ENCODE measurements at regions not wholly inside any gene's neighbourhood (a gene's known extent, or its start where the extent isn't known, plus 50 kb on each side); places are given as distances from the start of the nearest gene placed in this dataset.

DNA sequence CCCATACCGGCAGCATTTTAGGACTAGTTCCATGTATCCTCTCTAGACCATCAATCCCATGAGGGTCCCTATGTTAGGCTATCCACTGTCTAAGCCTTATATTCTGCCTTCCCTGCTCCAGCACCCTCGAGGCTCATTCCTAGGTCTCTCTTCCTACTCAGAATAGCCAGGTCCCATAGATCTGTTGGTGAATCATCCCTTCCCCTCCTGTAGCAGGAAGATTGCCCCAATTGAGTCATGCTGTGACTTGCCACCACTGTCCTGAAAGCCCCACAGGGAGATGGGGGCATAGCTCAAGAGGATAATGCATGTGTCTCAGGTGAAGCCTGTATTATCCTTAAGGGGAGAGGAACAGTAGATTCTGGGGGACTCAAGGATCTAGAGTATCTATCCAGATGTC lies 143.1 kb upstream of the MOCS1 start:
- DNase-seq (ENCODE audit: low read depth, low spot score) = no peak
- no peak for TF ChIP-seq CTCF (IDR thresholded peaks at IDR 0.05; ENCODE audit: insufficient read depth, low read length, missing control alignments)
- no peak overlapping the region for H3K4me3 ChIP-seq (ENCODE audit: low read depth, low read length)
- POLR2A ChIA-PET = no interaction called here
- CTCF ChIA-PET = no interaction called here

GRCh38 chr6:40075056-40075590 lies 140.9 kb upstream of the MOCS1 start:
- POLR2A ChIA-PET = no interaction called here
- CTCF ChIA-PET = no interaction called here
- no peak for TF ChIP-seq CTCF (IDR thresholded peaks at IDR 0.05; ENCODE audit: insufficient read depth, low read length, missing control alignments)
- DNase-seq (ENCODE audit: low read depth, low spot score) = no peak
- H3K4me3 ChIP-seq (ENCODE audit: low read depth, low read length) = no peak overlapping the region

GRCh38 chr6:40074306-40075055 lies 140.2 kb upstream of the MOCS1 start:
- H3K4me3 ChIP-seq (ENCODE audit: low read depth, low read length) = no peak overlapping the region
- no peak for TF ChIP-seq CTCF (IDR thresholded peaks at IDR 0.05; ENCODE audit: insufficient read depth, low read length, missing control alignments)
- DNase-seq (ENCODE audit: low read depth, low spot score) = no peak
- CTCF ChIA-PET = no interaction called here
- POLR2A ChIA-PET = no interaction called here

GRCh38 chr6:40066372-40066771 lies 132.1 kb upstream of the MOCS1 start:
- CTCF ChIA-PET = no interaction called here
- no peak overlapping the region for H3K4me3 ChIP-seq (ENCODE audit: low read depth, low read length)
- DNase-seq (ENCODE audit: low read depth, low spot score) = no peak
- no peak for TF ChIP-seq CTCF (IDR thresholded peaks at IDR 0.05; ENCODE audit: insufficient read depth, low read length, missing control alignments)
- POLR2A ChIA-PET = no interaction called here

- ChIA-PET CTCF (no interaction called here), POLR2A (no interaction called here)
- no peak for DNase-seq (ENCODE audit: low read depth, low spot score)
- H3K4me3 ChIP-seq (ENCODE audit: low read depth, low read length) = no peak overlapping the region
- no peak for TF ChIP-seq CTCF (IDR thresholded peaks at IDR 0.05; ENCODE audit: insufficient read depth, low read length, missing control alignments)
Observed at GRCh38 chr6:40056865-40057264, 122.6 kb upstream of the MOCS1 start.

GRCh38 chr6:40054602-40055001 lies 120.3 kb upstream of the MOCS1 start:
- no peak overlapping the region for H3K4me3 ChIP-seq (ENCODE audit: low read depth, low read length)
- DNase-seq (ENCODE audit: low read depth, low spot score) = no peak
- TF ChIP-seq CTCF (IDR thresholded peaks at IDR 0.05; ENCODE audit: insufficient read depth, low read length, missing control alignments) = no peak
- POLR2A ChIA-PET = no interaction called here
- CTCF ChIA-PET = no interaction called here

Measured in AG04449 (cell line).